SK-N-SH (cell line): ENCODE measurements at regions not wholly inside any gene's neighbourhood (a gene's known extent, or its start where the extent isn't known, plus 50 kb on each side); places are given as distances from the start of the nearest gene placed in this dataset.

Experiments used
- CTCF ChIA-PET: fragments of 300-600, 350-600 bp; formaldehyde crosslinking; extraction: SDS; loops from one replicate; lab custom pipeline; 2021; lab: Yijun Ruan, JAX
- POLR2A ChIA-PET: fragments of 350-600 bp; sonication (Branson Sonifier 250); formaldehyde crosslinking; extraction: SDS; loops from one replicate; lab custom pipeline; 2020; ENCODE audit warnings: antibody characterized with exemption, inconsistent platforms; lab: Yijun Ruan, JAX
- DNase-seq: peaks from one replicate; pipeline ENCODE4 v3.0.0; 2012
- H2AFZ ChIP-seq: fragments of 200-600 bp; sonication (generic); 2 replicates; pipeline ENCODE4 v1.8.1; 2016; ENCODE audit warnings: antibody characterized with exemption, mild to moderate bottlenecking, low read depth
- H3F3A ChIP-seq: fragments of 200-600 bp; sonication (generic); replicated peaks from 2 replicates; pipeline ENCODE3; 2016; ENCODE audit warnings: antibody characterized with exemption, mild to moderate bottlenecking; ENCODE audit not compliant: insufficient read depth
- H3K27ac ChIP-seq, 2 experiments: fragments of 200-500 bp in 1 of 2; fragments of 200-600 bp in 1 of 2; sonication (Bioruptor generic) in 1 of 2; sonication (generic), shearing (Covaris generic) in 1 of 2; 2 replicates each; pipeline versions ENCODE4 v1.5.1 to v1.6.1; 2014 to 2016; ENCODE audit warnings: low read depth in 2 of 2, inconsistent platforms in 1 of 2, low read length in 1 of 2, mild to moderate bottlenecking in 1 of 2, mixed read lengths in 1 of 2
- H3K27me3 ChIP-seq: fragments of 200-600 bp; sonication (generic), shearing (Covaris generic); 2 replicates; pipeline ENCODE4 v1.6.1; 2016; ENCODE audit warnings: mixed run types; ENCODE audit not compliant: insufficient read depth
- H3K36me3 ChIP-seq, 2 experiments: fragments of 200-500 bp in 1 of 2; fragments of 200-600 bp in 1 of 2; sonication (Bioruptor generic) in 1 of 2; sonication (generic) in 1 of 2; replicated peaks in 1 of 2; 2 replicates each; pipeline versions ENCODE3 to v1.5.1; 2014 to 2016; ENCODE audit warnings: low read length in 1 of 2, mild to moderate bottlenecking in 1 of 2; ENCODE audit not compliant: insufficient read depth in 2 of 2, control insufficient read depth in 1 of 2
- H3K4me1 ChIP-seq, 2 experiments: fragments of 200-500 bp in 1 of 2; fragments of 200-600 bp in 1 of 2; sonication (Bioruptor generic) in 1 of 2; sonication (generic), shearing (Covaris generic) in 1 of 2; 2 replicates each; pipeline versions ENCODE4 v1.5.1 to v1.6.1; 2014 to 2016; ENCODE audit warnings: low read depth in 1 of 2, low read length in 1 of 2, mixed run types in 1 of 2; ENCODE audit not compliant: insufficient read depth in 2 of 2, control insufficient read depth in 1 of 2
- H3K4me2 ChIP-seq: fragments of 200-600 bp; sonication (generic), shearing (Covaris generic); 2 replicates; pipeline ENCODE4 v1.6.1; 2017; ENCODE audit warnings: mixed run types
- H3K4me3 ChIP-seq, 2 experiments: fragments of 200-500 bp in 1 of 2; fragments of 200-600 bp in 1 of 2; sonication (Bioruptor generic) in 1 of 2; sonication (generic), shearing (Covaris generic) in 1 of 2; 2 replicates each; pipeline versions ENCODE4 v1.5.1 to v1.8.1; 2014 to 2016; ENCODE audit warnings: low read depth in 2 of 2, inconsistent platforms in 1 of 2, low read length in 1 of 2, mild to moderate bottlenecking in 1 of 2, mixed read lengths in 1 of 2, moderate library complexity in 1 of 2
- H3K79me2 ChIP-seq: fragments of 200-600 bp; sonication (generic); 2 replicates; pipeline ENCODE4 v1.8.1; 2017; ENCODE audit warnings: mild to moderate bottlenecking; ENCODE audit not compliant: insufficient read depth
- H3K9ac ChIP-seq: fragments of 200-600 bp; sonication (generic); 2 replicates; pipeline ENCODE4 v1.6.1; 2017; ENCODE audit warnings: mixed run types
- H3K9me2 ChIP-seq: fragments of 200-600 bp; sonication (generic); 2 replicates; pipeline ENCODE4 v1.6.1; 2017; ENCODE audit warnings: mixed run types
- H3K9me3 ChIP-seq: fragments of 200-600 bp; sonication (generic); 2 replicates; pipeline ENCODE4 v1.6.1; 2017; ENCODE audit warnings: mixed run types, mild to moderate bottlenecking, moderate library complexity
- H4K20me1 ChIP-seq: fragments of 200-600 bp; sonication (generic); 2 replicates; pipeline ENCODE4 v1.6.1; 2017; ENCODE audit warnings: mild to moderate bottlenecking, mixed run types; ENCODE audit not compliant: insufficient read depth
- CHD2 ChIP-seq: fragments of 150-350 bp; IDR thresholded peaks from 2 replicates; pipeline ENCODE4 v1.6.1; 2018; ENCODE audit warnings: low read length; ENCODE audit not compliant: partially characterized antibody
- ELF1 ChIP-seq: IDR thresholded peaks from 2 replicates; pipeline ENCODE4 v1.4.0; 2012
- EP300 ChIP-seq, 2 experiments: IDR thresholded peaks; 2 replicates each; pipeline versions ENCODE4 v1.4.0 to v1.6.1; 2012; ENCODE audit warnings: borderline replicate concordance in 1 of 2, low read depth in 1 of 2, low read length in 1 of 2
- FOXJ3 ChIP-seq: sonication (generic); formaldehyde crosslinking; IDR thresholded peaks from 2 replicates; pipeline ENCODE4 v1.5.1; 2020; ENCODE audit warnings: mild to moderate bottlenecking, missing genetic modification reagents
- GABPA ChIP-seq: IDR thresholded peaks from 2 replicates; pipeline ENCODE4 v1.4.0; 2012; ENCODE audit warnings: low read depth, mild to moderate bottlenecking
- MEF2A ChIP-seq: IDR thresholded peaks from 2 replicates; pipeline ENCODE4 v1.4.0; 2012; ENCODE audit warnings: low read depth, borderline replicate concordance
- MXI1 ChIP-seq: IDR thresholded peaks from 2 replicates; pipeline ENCODE4 v1.6.1; 2012; ENCODE audit warnings: mild to moderate bottlenecking, low read depth, low read length, improper control_type of control experiment
- NRF1 ChIP-seq: IDR thresholded peaks from 2 replicates; pipeline ENCODE4 v1.6.1; 2012; ENCODE audit warnings: low read depth, mild to moderate bottlenecking, low read length
- POLR2AphosphoS5 ChIP-seq: IDR thresholded peaks from 2 replicates; pipeline ENCODE4 v1.6.1; 2012; ENCODE audit warnings: low read depth, low read length
- RAD21 ChIP-seq: IDR thresholded peaks from 2 replicates; pipeline ENCODE4 v1.6.1; 2012; ENCODE audit warnings: mild to moderate bottlenecking, low read length
- RCOR1 ChIP-seq: fragments of 150-350 bp; IDR thresholded peaks from 2 replicates; pipeline ENCODE4 v1.6.1; 2017; ENCODE audit warnings: antibody characterized with exemption, low read length
- RFX5 ChIP-seq: IDR thresholded peaks from 2 replicates; pipeline ENCODE4 v1.6.1; 2012; ENCODE audit warnings: mild to moderate bottlenecking, improper control_type of control experiment, low read length
- RXRA ChIP-seq: IDR thresholded peaks from 2 replicates; pipeline ENCODE4 v1.4.0; 2012; ENCODE audit warnings: low read depth, mild to moderate bottlenecking, borderline replicate concordance
- SIN3A ChIP-seq: IDR thresholded peaks from 2 replicates; pipeline ENCODE4 v1.6.1; 2012; ENCODE audit warnings: low read depth, mild to moderate bottlenecking, low read length, moderate library complexity, borderline replicate concordance
- SMC3 ChIP-seq: IDR thresholded peaks from 2 replicates; pipeline ENCODE4 v1.6.1; 2012; ENCODE audit warnings: low read depth, low read length, improper control_type of control experiment
- TAF1 ChIP-seq: IDR thresholded peaks from 2 replicates; pipeline ENCODE4 v1.6.1; 2012; ENCODE audit warnings: low read depth, mild to moderate bottlenecking, low read length, moderate library complexity, borderline replicate concordance
- TCF12 ChIP-seq: IDR thresholded peaks from 2 replicates; pipeline ENCODE4 v1.4.0; 2012
- TEAD4 ChIP-seq: IDR thresholded peaks from 2 replicates; pipeline ENCODE4 v1.4.0; 2012; ENCODE audit warnings: mild to moderate bottlenecking, borderline replicate concordance; ENCODE audit not compliant: insufficient read depth
- WGBS: methylation state at CpG from one replicate; pipeline ENCODE4 v1.1.6; 2017; ENCODE audit warnings: low lambda C conversion rate; 5-methylcytosine and 5-hydroxymethylcytosine counted together
- TF ChIP-seq, protein P1 (sequence below): IDR thresholded peaks from 2 replicates; pipeline ENCODE4 v1.4.0; 2012; ENCODE audit warnings: low read depth, borderline replicate concordance
- TF ChIP-seq, protein P2 (sequence below): fragments of 150-350 bp; IDR thresholded peaks from 2 replicates; pipeline ENCODE4 v1.6.1; 2017; ENCODE audit warnings: antibody characterized with exemption, low read length, low read depth, borderline replicate concordance
- TF ChIP-seq, protein P3 (sequence below): fragments of 200-600 bp; sonication (generic); IDR thresholded peaks from 2 replicates; pipeline ENCODE4 v1.6.1; 2017; ENCODE audit warnings: antibody characterized with exemption, mild to moderate bottlenecking, moderate library complexity
- TF ChIP-seq, protein P4 (sequence below): IDR thresholded peaks from 2 replicates; pipeline ENCODE4 v1.4.0; 2012; ENCODE audit warnings: low read depth
- TF ChIP-seq, protein P5 (sequence below): IDR thresholded peaks from 2 replicates; pipeline ENCODE4 v1.6.1; 2012; ENCODE audit warnings: mild to moderate bottlenecking, low read depth, low read length, moderate library complexity

DNA sequence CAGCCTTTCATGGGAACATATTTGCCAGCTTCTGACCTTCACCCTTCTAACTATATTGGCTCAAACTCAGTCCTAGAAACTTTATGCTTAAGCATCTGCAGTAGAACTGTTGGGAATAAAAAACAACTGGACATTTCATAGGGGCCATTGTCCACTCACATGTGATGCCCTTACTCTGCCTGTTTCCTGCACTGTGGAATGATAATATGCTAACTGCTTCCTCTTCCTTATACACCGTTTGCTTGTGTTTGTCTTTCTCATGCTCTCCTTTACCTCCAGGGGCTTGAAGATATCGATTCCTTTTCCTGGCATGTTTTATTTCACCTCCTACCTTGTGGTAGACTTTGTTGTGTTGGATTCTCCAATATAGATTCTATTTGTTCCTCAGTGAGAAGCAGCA is 333.0 kb upstream of the DDI1 start:
- H3K9ac ChIP-seq: no peak overlapping the region
- H3K9me2 ChIP-seq: no peaks in the 10 kb centered on the region
- H3K36me3 ChIP-seq: no peaks in the 10 kb centered on the region
- no peaks in the 10 kb centered on the region for H4K20me1 ChIP-seq
- H3K4me3 ChIP-seq: no peak overlapping the region
- peaks cover 7 to 9% of the 10 kb centered on the region in 2 experiments; a peak in 3 of 4 replicates for H3K4me1 ChIP-seq
- no peak for DNase-seq
- POLR2A ChIA-PET: interaction anchor here (0.6 kb wide), 1 partner anchor 121 kb away, joined by 3 read pairs; no protein-coding TSS in a partner anchor
- H3K27ac ChIP-seq: no peak overlapping the region
- H3K79me2 ChIP-seq: no peaks in the 10 kb centered on the region
- CTCF ChIA-PET: no interaction called here
- peaks cover 4% of the 10 kb centered on the region for H3F3A ChIP-seq
- no peak overlapping the region for H2AFZ ChIP-seq
- 65% methylated on average over 2 of the region's 2 CpGs for WGBS
- H3K27me3 ChIP-seq: no peaks in the 10 kb centered on the region
- H3K4me2 ChIP-seq: no peak overlapping the region
- no peak for TF ChIP-seq NRF1
- TF ChIP-seq, protein P1, sequence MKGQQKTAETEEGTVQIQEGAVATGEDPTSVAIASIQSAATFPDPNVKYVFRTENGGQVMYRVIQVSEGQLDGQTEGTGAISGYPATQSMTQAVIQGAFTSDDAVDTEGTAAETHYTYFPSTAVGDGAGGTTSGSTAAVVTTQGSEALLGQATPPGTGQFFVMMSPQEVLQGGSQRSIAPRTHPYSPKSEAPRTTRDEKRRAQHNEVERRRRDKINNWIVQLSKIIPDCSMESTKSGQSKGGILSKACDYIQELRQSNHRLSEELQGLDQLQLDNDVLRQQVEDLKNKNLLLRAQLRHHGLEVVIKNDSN: no peak
- TF ChIP-seq RCOR1: no peak
- no peak for TF ChIP-seq FOXJ3 (CRISPR knock-in tag)
- no peak for TF ChIP-seq SMC3
- TF ChIP-seq SIN3A: no peak
- TF ChIP-seq RAD21: no peak
- TF ChIP-seq MXI1: no peak
- no peak for TF ChIP-seq MEF2A
- no peaks in the 10 kb centered on the region for H3K9me3 ChIP-seq

DNA sequence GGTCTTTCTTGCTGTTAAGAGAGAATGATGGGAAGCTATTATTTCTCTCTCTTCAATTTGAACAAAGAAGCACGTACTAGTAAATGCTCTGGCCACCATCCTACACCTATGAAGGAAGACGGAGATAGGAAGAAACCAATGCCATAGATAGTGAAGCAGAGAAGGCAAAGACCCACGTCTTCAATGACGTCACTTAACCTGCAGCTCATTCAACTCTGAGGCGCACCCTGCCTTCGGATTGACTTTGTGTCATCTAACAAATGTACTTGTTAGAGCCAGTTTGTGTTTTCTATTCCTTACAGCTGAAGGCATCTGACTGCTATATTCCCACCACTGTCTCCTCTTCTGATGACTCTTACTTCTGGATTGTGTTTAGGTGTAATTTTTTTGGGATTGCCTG is 332.5 kb upstream of the DDI1 start:
- no peaks in the 10 kb centered on the region for H3K9me2 ChIP-seq
- peaks cover 4% of the 10 kb centered on the region for H3F3A ChIP-seq
- POLR2A ChIA-PET: interaction anchor here (0.6 kb wide), 1 partner anchor 121 kb away, joined by 3 read pairs; no protein-coding TSS in a partner anchor
- WGBS: 80% methylated on average over 6 of the region's 6 CpGs
- no peaks in the 10 kb centered on the region for H3K9me3 ChIP-seq
- no peaks in the 10 kb centered on the region for H3K79me2 ChIP-seq
- CTCF ChIA-PET: no interaction called here
- H3K27ac ChIP-seq: no peak overlapping the region
- no peak overlapping the region for H2AFZ ChIP-seq
- DNase-seq: no peak
- H3K4me2 ChIP-seq: no peak overlapping the region
- H3K4me1 ChIP-seq: peaks cover 7 to 9% of the 10 kb centered on the region in 2 experiments; a peak in 3 of 4 replicates
- TF ChIP-seq POLR2AphosphoS5 (no peak), NRF1 (no peak), RCOR1 (no peak), TCF12 (no peak), CHD2 (no peak), GABPA (no peak), TAF1 (no peak), FOXJ3 (CRISPR knock-in tag) (no peak), RXRA (no peak), ELF1 (no peak), RFX5 (no peak), EP300 (IDR thresholded peaks at IDR 0.05; ENCODE audit: borderline replicate concordance in 1 of 2, low read depth in 1 of 2, low read length in 1 of 2) (no peak), TEAD4 (no peak), MEF2A (no peak)
- TF ChIP-seq, protein P2, sequence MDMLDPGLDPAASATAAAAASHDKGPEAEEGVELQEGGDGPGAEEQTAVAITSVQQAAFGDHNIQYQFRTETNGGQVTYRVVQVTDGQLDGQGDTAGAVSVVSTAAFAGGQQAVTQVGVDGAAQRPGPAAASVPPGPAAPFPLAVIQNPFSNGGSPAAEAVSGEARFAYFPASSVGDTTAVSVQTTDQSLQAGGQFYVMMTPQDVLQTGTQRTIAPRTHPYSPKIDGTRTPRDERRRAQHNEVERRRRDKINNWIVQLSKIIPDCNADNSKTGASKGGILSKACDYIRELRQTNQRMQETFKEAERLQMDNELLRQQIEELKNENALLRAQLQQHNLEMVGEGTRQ: no peak
- TF ChIP-seq, protein P3, sequence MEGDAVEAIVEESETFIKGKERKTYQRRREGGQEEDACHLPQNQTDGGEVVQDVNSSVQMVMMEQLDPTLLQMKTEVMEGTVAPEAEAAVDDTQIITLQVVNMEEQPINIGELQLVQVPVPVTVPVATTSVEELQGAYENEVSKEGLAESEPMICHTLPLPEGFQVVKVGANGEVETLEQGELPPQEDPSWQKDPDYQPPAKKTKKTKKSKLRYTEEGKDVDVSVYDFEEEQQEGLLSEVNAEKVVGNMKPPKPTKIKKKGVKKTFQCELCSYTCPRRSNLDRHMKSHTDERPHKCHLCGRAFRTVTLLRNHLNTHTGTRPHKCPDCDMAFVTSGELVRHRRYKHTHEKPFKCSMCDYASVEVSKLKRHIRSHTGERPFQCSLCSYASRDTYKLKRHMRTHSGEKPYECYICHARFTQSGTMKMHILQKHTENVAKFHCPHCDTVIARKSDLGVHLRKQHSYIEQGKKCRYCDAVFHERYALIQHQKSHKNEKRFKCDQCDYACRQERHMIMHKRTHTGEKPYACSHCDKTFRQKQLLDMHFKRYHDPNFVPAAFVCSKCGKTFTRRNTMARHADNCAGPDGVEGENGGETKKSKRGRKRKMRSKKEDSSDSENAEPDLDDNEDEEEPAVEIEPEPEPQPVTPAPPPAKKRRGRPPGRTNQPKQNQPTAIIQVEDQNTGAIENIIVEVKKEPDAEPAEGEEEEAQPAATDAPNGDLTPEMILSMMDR: no peak
- TF ChIP-seq, protein P4, sequence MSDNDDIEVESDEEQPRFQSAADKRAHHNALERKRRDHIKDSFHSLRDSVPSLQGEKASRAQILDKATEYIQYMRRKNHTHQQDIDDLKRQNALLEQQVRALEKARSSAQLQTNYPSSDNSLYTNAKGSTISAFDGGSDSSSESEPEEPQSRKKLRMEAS: no peak
- TF ChIP-seq, protein P5, sequence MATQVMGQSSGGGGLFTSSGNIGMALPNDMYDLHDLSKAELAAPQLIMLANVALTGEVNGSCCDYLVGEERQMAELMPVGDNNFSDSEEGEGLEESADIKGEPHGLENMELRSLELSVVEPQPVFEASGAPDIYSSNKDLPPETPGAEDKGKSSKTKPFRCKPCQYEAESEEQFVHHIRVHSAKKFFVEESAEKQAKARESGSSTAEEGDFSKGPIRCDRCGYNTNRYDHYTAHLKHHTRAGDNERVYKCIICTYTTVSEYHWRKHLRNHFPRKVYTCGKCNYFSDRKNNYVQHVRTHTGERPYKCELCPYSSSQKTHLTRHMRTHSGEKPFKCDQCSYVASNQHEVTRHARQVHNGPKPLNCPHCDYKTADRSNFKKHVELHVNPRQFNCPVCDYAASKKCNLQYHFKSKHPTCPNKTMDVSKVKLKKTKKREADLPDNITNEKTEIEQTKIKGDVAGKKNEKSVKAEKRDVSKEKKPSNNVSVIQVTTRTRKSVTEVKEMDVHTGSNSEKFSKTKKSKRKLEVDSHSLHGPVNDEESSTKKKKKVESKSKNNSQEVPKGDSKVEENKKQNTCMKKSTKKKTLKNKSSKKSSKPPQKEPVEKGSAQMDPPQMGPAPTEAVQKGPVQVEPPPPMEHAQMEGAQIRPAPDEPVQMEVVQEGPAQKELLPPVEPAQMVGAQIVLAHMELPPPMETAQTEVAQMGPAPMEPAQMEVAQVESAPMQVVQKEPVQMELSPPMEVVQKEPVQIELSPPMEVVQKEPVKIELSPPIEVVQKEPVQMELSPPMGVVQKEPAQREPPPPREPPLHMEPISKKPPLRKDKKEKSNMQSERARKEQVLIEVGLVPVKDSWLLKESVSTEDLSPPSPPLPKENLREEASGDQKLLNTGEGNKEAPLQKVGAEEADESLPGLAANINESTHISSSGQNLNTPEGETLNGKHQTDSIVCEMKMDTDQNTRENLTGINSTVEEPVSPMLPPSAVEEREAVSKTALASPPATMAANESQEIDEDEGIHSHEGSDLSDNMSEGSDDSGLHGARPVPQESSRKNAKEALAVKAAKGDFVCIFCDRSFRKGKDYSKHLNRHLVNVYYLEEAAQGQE: no peak
- no peaks in the 10 kb centered on the region for H4K20me1 ChIP-seq
- no peaks in the 10 kb centered on the region for H3K27me3 ChIP-seq
- H3K36me3 ChIP-seq: no peaks in the 10 kb centered on the region
- no peak overlapping the region for H3K4me3 ChIP-seq
- H3K9ac ChIP-seq: no peak overlapping the region
